ENCODE measurements at regions not wholly inside any gene's neighbourhood (a gene's known extent, or its start where the extent isn't known, plus 50 kb on each side); places are given as distances from the start of the nearest gene placed in this dataset.
"Not testable (repeated sequence)": the region's sequence is repeated elsewhere in the genome, so short reads cannot be mapped to it uniquely, and the experiment has no call there.

- ATAC-seq (ENCODE audit: insufficient read depth, low read depth): no peak
- Histone ChIP-seq H3K4me1 (ENCODE audit: insufficient read depth, low read length) (no peaks in the 10 kb centered on the region), H3K4me2 (ENCODE audit: insufficient read depth, low read length) (no peak overlapping the region), H3K27ac (ENCODE audit: low read length) (no peak overlapping the region), H3K79me2 (ENCODE audit: insufficient read depth, low read length) (no peaks in the 10 kb centered on the region), H3K9ac (ENCODE audit: low read depth, low read length) (no peak overlapping the region), H3K9me3 (ENCODE audit: insufficient read depth, low read length, severe bottlenecking) (no peaks in the 10 kb centered on the region), H3K4me3 (ENCODE audit: low read depth in 1 of 2, low read length in 2 of 2) (no peak overlapping the region), H3K36me3 (ENCODE audit: insufficient read depth, low read length) (no peaks in the 10 kb centered on the region), H4K20me1 (ENCODE audit: insufficient read depth, low read length) (no peaks in the 10 kb centered on the region), H2AFZ (ENCODE audit: low read depth, low read length) (no peak overlapping the region), H3K27me3 (ENCODE audit: insufficient read depth, low read length, poor library complexity) (no peaks in the 10 kb centered on the region)
- no peak for DNase-seq
- TF ChIP-seq EZH2 (IDR thresholded peaks at IDR 0.05; ENCODE audit: borderline replicate concordance, low read depth, low read length, severe bottlenecking): no peak
- TF ChIP-seq, protein P1, sequence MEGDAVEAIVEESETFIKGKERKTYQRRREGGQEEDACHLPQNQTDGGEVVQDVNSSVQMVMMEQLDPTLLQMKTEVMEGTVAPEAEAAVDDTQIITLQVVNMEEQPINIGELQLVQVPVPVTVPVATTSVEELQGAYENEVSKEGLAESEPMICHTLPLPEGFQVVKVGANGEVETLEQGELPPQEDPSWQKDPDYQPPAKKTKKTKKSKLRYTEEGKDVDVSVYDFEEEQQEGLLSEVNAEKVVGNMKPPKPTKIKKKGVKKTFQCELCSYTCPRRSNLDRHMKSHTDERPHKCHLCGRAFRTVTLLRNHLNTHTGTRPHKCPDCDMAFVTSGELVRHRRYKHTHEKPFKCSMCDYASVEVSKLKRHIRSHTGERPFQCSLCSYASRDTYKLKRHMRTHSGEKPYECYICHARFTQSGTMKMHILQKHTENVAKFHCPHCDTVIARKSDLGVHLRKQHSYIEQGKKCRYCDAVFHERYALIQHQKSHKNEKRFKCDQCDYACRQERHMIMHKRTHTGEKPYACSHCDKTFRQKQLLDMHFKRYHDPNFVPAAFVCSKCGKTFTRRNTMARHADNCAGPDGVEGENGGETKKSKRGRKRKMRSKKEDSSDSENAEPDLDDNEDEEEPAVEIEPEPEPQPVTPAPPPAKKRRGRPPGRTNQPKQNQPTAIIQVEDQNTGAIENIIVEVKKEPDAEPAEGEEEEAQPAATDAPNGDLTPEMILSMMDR (IDR thresholded peaks at IDR 0.05; ENCODE audit: borderline replicate concordance, extremely low read depth, low read length, poor library complexity, severe bottlenecking): no peak
These were observed 441.0 kb upstream of the ERCC4 start for GRCh38 chr16:13478991-13479390.

GRCh38 chr16:13479549-13479948 is 440.4 kb upstream of the ERCC4 start:
- H3K4me3 ChIP-seq (ENCODE audit: low read depth in 1 of 2, low read length in 2 of 2): no peak overlapping the region

GRCh38 chr16:13480801-13481200 is 439.2 kb upstream of the ERCC4 start:
- Histone ChIP-seq H2AFZ (ENCODE audit: low read depth, low read length) (no peak overlapping the region), H3K79me2 (ENCODE audit: insufficient read depth, low read length) (no peaks in the 10 kb centered on the region), H3K4me2 (ENCODE audit: insufficient read depth, low read length) (no peak overlapping the region), H4K20me1 (ENCODE audit: insufficient read depth, low read length) (no peaks in the 10 kb centered on the region), H3K27me3 (ENCODE audit: insufficient read depth, low read length, poor library complexity) (no peaks in the 10 kb centered on the region), H3K4me3 (ENCODE audit: low read depth in 1 of 2, low read length in 2 of 2) (no peak overlapping the region), H3K36me3 (ENCODE audit: insufficient read depth, low read length) (no peaks in the 10 kb centered on the region), H3K27ac (ENCODE audit: low read length) (no peak overlapping the region), H3K9me3 (ENCODE audit: insufficient read depth, low read length, severe bottlenecking) (no peaks in the 10 kb centered on the region), H3K4me1 (ENCODE audit: insufficient read depth, low read length) (no peaks in the 10 kb centered on the region), H3K9ac (ENCODE audit: low read depth, low read length) (no peak overlapping the region)
- ATAC-seq (ENCODE audit: insufficient read depth, low read depth): no peak
- no peak for DNase-seq
- TF ChIP-seq EZH2 (IDR thresholded peaks at IDR 0.05; ENCODE audit: borderline replicate concordance, low read depth, low read length, severe bottlenecking): no peak
- TF ChIP-seq, protein P1 (IDR thresholded peaks at IDR 0.05; ENCODE audit: borderline replicate concordance, extremely low read depth, low read length, poor library complexity, severe bottlenecking): no peak

More at GRCh38 chr16:13479549-13479948, 440.4 kb upstream of the ERCC4 start:
- H3K4me1 ChIP-seq (ENCODE audit: insufficient read depth, low read length): no peaks in the 10 kb centered on the region
- H3K79me2 ChIP-seq (ENCODE audit: insufficient read depth, low read length): no peaks in the 10 kb centered on the region
- H3K9ac ChIP-seq (ENCODE audit: low read depth, low read length): no peak overlapping the region
- H3K4me2 ChIP-seq (ENCODE audit: insufficient read depth, low read length): no peak overlapping the region
- ATAC-seq (ENCODE audit: insufficient read depth, low read depth) (no peak), DNase-seq (no peak)
- H2AFZ ChIP-seq (ENCODE audit: low read depth, low read length): no peak overlapping the region
- H3K27me3 ChIP-seq (ENCODE audit: insufficient read depth, low read length, poor library complexity): no peaks in the 10 kb centered on the region
- no peaks in the 10 kb centered on the region for H4K20me1 ChIP-seq (ENCODE audit: insufficient read depth, low read length)
- H3K9me3 ChIP-seq (ENCODE audit: insufficient read depth, low read length, severe bottlenecking): no peaks in the 10 kb centered on the region
- H3K27ac ChIP-seq (ENCODE audit: low read length): no peak overlapping the region
- H3K36me3 ChIP-seq (ENCODE audit: insufficient read depth, low read length): no peaks in the 10 kb centered on the region
- TF ChIP-seq, protein P1 (IDR thresholded peaks at IDR 0.05; ENCODE audit: borderline replicate concordance, extremely low read depth, low read length, poor library complexity, severe bottlenecking): no peak
- no peak for TF ChIP-seq EZH2 (IDR thresholded peaks at IDR 0.05; ENCODE audit: borderline replicate concordance, low read depth, low read length, severe bottlenecking)

DNA sequence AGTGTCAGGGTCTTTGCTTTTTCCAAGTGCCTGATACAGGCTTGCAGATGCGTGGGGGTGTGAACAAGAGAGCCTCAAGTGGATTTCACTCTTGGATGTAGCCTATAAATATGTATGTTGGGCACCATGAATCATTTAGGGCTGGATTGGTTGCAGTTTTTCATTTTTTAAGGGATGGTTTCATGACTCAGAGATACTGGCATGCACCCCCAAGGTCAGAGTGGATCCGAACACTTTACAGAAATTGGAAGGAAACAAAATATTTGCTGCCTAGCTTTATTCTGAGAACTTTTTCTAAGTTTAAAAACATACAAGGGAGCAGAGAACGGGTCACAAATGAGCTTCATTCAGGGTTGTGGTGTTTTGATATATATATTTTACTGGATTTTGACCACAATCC is 436.8 kb upstream of the ERCC4 start:
- no peak for ATAC-seq (ENCODE audit: insufficient read depth, low read depth)

GRCh38 chr16:13489416-13489815 is 430.5 kb upstream of the ERCC4 start:
- DNase-seq: not testable (repeated sequence)

More for the DNA sequence above, 436.8 kb upstream of the ERCC4 start:
- H3K4me2 ChIP-seq (ENCODE audit: insufficient read depth, low read length): no peak overlapping the region
- H3K4me3 ChIP-seq (ENCODE audit: low read depth in 1 of 2, low read length in 2 of 2): no peak overlapping the region
- no peaks in the 10 kb centered on the region for H3K79me2 ChIP-seq (ENCODE audit: insufficient read depth, low read length)
- no peak for DNase-seq
- H3K27me3 ChIP-seq (ENCODE audit: insufficient read depth, low read length, poor library complexity): no peaks in the 10 kb centered on the region
- no peaks in the 10 kb centered on the region for H4K20me1 ChIP-seq (ENCODE audit: insufficient read depth, low read length)
- no peaks in the 10 kb centered on the region for H3K9me3 ChIP-seq (ENCODE audit: insufficient read depth, low read length, severe bottlenecking)
- H3K27ac ChIP-seq (ENCODE audit: low read length): no peak overlapping the region
- no peaks in the 10 kb centered on the region for H3K36me3 ChIP-seq (ENCODE audit: insufficient read depth, low read length)
- TF ChIP-seq, protein P1 (IDR thresholded peaks at IDR 0.05; ENCODE audit: borderline replicate concordance, extremely low read depth, low read length, poor library complexity, severe bottlenecking): no peak
- no peak for TF ChIP-seq EZH2 (IDR thresholded peaks at IDR 0.05; ENCODE audit: borderline replicate concordance, low read depth, low read length, severe bottlenecking)
- H3K9ac ChIP-seq (ENCODE audit: low read depth, low read length): no peak overlapping the region
- no peaks in the 10 kb centered on the region for H3K4me1 ChIP-seq (ENCODE audit: insufficient read depth, low read length)
- H2AFZ ChIP-seq (ENCODE audit: low read depth, low read length): no peak overlapping the region

More at GRCh38 chr16:13489416-13489815, 430.5 kb upstream of the ERCC4 start:
- not testable (repeated sequence) for H3K36me3 ChIP-seq (ENCODE audit: insufficient read depth, low read length); H4K20me1 ChIP-seq (ENCODE audit: insufficient read depth, low read length); H2AFZ ChIP-seq (ENCODE audit: low read depth, low read length); ATAC-seq (ENCODE audit: insufficient read depth, low read depth); H3K9me3 ChIP-seq (ENCODE audit: insufficient read depth, low read length, severe bottlenecking); H3K9ac ChIP-seq (ENCODE audit: low read depth, low read length); H3K4me2 ChIP-seq (ENCODE audit: insufficient read depth, low read length); H3K4me3 ChIP-seq (ENCODE audit: low read depth in 1 of 2, low read length in 2 of 2); H3K4me1 ChIP-seq (ENCODE audit: insufficient read depth, low read length); H3K79me2 ChIP-seq (ENCODE audit: insufficient read depth, low read length); H3K27me3 ChIP-seq (ENCODE audit: insufficient read depth, low read length, poor library complexity); H3K27ac ChIP-seq (ENCODE audit: low read length)
